SK-N-MC (cell line): ENCODE measurements at regions not wholly inside any gene's neighbourhood (a gene's known extent, or its start where the extent isn't known, plus 50 kb on each side); places are given as distances from the start of the nearest gene placed in this dataset.

ENCODE experiments used
- EZH2 ChIP-seq: fragments of 200-600 bp; sonication (generic); IDR thresholded peaks from one replicate; pipeline ENCODE4 v1.6.1; 2017; ENCODE audit warnings: antibody characterized with exemption
- POLR2AphosphoS5 ChIP-seq: IDR thresholded peaks from 2 replicates; pipeline ENCODE4 v1.6.1; 2012; ENCODE audit warnings: mild to moderate bottlenecking, low read depth, low read length, borderline replicate concordance

DNA sequence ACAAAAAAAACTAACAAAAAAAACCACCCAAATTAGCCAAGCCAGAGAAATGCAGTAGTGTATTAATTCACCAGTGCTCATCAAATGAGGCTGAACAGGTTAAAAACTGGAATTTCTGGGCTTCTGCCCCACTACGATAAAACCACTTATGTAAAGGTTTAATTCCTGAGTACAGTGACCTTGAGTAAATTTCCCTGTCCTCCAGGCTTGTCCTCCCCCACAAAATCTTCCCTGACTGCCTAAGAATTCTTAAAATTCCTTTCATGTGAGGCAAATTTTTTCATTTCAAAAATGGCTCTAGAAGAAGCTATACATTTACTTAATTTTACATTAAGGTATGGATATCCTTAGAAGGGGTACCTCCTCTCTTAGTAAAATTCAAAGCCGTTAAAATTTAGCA is 80.1 kb upstream of the ID4 start:
- TF ChIP-seq EZH2 (no peak), POLR2AphosphoS5 (no peak)
